ENCODE measurements at regions not wholly inside any gene's neighbourhood (a gene's known extent, or its start where the extent isn't known, plus 50 kb on each side); places are given as distances from the start of the nearest gene placed in this dataset.

DNA sequence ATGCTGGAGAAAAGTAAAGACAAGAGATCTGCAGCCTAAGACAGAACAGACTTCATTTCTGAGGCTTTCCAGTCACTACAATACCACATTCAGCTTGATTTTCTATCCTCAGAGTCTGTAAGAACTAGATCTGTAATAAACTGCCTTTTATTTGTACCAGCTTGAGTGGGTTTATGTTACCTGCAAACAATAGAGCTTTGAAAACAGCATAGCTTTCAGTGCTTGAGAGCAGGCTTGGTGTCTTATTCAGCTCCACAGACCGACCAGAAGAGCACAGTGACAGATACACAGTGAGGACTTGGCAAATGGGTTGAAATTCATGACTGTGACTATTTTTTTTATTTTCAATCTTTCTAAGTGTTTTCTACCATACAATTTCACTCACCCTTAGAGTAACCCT is 207.8 kb upstream of the OTX2 start:
- DNase-seq (ENCODE audit: low read depth, low spot score) (no peak), ATAC-seq (no peak)
- no peaks in the 10 kb centered on the region for H3K27me3 ChIP-seq (ENCODE audit: control insufficient read depth, insufficient read depth, low read length)
- BruUV-seq (replicated peaks) = no TSS peak
- H3K4me1 ChIP-seq (ENCODE audit: control insufficient read depth, insufficient read depth, low read length) = no peaks in the 10 kb centered on the region
- H3K9me3 ChIP-seq (ENCODE audit: control insufficient read depth, insufficient read depth, low read depth, low read length) = no peaks in the 10 kb centered on the region
- in situ Hi-C loops (cut with HindIII; ENCODE audit: low pct_unique_long_range_greater_than_20kb, low sequenced_read_pairs) = no loop called here
- intact Hi-C loops (cut with micrococcal nuclease; ENCODE audit: unreplicated experiment) = no loop called here
- H3K36me3 ChIP-seq (ENCODE audit: control insufficient read depth, insufficient read depth, low read length) = no peaks in the 10 kb centered on the region
- CTCF ChIA-PET = no interaction called here
- TF ChIP-seq TCF7L2 (IDR thresholded peaks at IDR 0.05; ENCODE audit: low read depth, low read length) (no peak), POLR2AphosphoS5 (IDR thresholded peaks at IDR 0.05; ENCODE audit: low read depth, low read length) (no peak), SIN3A (IDR thresholded peaks at IDR 0.05; ENCODE audit: borderline replicate concordance, insufficient read depth, low read depth, low read length) (no peak)
- TF ChIP-seq, protein P1, sequence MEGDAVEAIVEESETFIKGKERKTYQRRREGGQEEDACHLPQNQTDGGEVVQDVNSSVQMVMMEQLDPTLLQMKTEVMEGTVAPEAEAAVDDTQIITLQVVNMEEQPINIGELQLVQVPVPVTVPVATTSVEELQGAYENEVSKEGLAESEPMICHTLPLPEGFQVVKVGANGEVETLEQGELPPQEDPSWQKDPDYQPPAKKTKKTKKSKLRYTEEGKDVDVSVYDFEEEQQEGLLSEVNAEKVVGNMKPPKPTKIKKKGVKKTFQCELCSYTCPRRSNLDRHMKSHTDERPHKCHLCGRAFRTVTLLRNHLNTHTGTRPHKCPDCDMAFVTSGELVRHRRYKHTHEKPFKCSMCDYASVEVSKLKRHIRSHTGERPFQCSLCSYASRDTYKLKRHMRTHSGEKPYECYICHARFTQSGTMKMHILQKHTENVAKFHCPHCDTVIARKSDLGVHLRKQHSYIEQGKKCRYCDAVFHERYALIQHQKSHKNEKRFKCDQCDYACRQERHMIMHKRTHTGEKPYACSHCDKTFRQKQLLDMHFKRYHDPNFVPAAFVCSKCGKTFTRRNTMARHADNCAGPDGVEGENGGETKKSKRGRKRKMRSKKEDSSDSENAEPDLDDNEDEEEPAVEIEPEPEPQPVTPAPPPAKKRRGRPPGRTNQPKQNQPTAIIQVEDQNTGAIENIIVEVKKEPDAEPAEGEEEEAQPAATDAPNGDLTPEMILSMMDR (IDR thresholded peaks at IDR 0.05) = no peak
- TF ChIP-seq, protein P2, sequence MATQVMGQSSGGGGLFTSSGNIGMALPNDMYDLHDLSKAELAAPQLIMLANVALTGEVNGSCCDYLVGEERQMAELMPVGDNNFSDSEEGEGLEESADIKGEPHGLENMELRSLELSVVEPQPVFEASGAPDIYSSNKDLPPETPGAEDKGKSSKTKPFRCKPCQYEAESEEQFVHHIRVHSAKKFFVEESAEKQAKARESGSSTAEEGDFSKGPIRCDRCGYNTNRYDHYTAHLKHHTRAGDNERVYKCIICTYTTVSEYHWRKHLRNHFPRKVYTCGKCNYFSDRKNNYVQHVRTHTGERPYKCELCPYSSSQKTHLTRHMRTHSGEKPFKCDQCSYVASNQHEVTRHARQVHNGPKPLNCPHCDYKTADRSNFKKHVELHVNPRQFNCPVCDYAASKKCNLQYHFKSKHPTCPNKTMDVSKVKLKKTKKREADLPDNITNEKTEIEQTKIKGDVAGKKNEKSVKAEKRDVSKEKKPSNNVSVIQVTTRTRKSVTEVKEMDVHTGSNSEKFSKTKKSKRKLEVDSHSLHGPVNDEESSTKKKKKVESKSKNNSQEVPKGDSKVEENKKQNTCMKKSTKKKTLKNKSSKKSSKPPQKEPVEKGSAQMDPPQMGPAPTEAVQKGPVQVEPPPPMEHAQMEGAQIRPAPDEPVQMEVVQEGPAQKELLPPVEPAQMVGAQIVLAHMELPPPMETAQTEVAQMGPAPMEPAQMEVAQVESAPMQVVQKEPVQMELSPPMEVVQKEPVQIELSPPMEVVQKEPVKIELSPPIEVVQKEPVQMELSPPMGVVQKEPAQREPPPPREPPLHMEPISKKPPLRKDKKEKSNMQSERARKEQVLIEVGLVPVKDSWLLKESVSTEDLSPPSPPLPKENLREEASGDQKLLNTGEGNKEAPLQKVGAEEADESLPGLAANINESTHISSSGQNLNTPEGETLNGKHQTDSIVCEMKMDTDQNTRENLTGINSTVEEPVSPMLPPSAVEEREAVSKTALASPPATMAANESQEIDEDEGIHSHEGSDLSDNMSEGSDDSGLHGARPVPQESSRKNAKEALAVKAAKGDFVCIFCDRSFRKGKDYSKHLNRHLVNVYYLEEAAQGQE (IDR thresholded peaks at IDR 0.05; ENCODE audit: insufficient read depth in 1 of 2, low read depth in 2 of 2, low read length in 1 of 2) = no peak
- POLR2A ChIA-PET = no interaction called here
- no peak overlapping the region for H3K27ac ChIP-seq (ENCODE audit: low read length)
- no peak overlapping the region for H3K4me3 ChIP-seq (ENCODE audit: low read depth in 2 of 2, low read length in 2 of 2)

DNA sequence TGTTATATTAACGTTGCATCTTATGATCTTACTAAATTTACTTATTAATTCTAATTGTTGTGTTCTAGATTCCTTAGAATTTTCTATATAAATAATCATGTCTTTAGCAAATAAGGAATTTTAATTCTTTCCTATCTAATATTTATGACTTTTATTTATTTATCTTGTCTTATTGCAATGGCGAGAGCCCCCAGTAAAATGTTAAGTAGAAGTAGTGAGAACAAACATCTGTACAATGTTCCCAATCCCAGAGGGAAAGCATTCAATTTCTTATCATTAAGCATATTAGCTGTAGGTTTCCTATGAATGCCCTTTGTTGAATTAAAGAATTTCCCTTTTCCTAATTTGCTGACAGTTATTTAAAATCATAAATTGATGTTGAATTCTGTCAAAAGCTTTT is 203.7 kb upstream of the OTX2 start:
- POLR2A ChIA-PET = no interaction called here
- no TSS peak for BruUV-seq (replicated peaks)
- intact Hi-C loops (cut with micrococcal nuclease; ENCODE audit: unreplicated experiment) (no loop called here), in situ Hi-C loops (cut with HindIII; ENCODE audit: low pct_unique_long_range_greater_than_20kb, low sequenced_read_pairs) (no loop called here)
- H3K9me3 ChIP-seq (ENCODE audit: control insufficient read depth, insufficient read depth, low read depth, low read length) = no peaks in the 10 kb centered on the region
- CTCF ChIA-PET = no interaction called here
- H3K4me1 ChIP-seq (ENCODE audit: control insufficient read depth, insufficient read depth, low read length) = no peaks in the 10 kb centered on the region
- H3K4me3 ChIP-seq (ENCODE audit: low read depth in 2 of 2, low read length in 2 of 2) = no peak overlapping the region
- DNase-seq (ENCODE audit: low read depth, low spot score) = no peak
- H3K27ac ChIP-seq (ENCODE audit: low read length) = no peak overlapping the region
- ATAC-seq = no peak
- no peaks in the 10 kb centered on the region for H3K27me3 ChIP-seq (ENCODE audit: control insufficient read depth, insufficient read depth, low read length)
- TF ChIP-seq POLR2AphosphoS5 (IDR thresholded peaks at IDR 0.05; ENCODE audit: low read depth, low read length) = no peak
- TF ChIP-seq, protein P1 (IDR thresholded peaks at IDR 0.05) = no peak
- TF ChIP-seq TCF7L2 (IDR thresholded peaks at IDR 0.05; ENCODE audit: low read depth, low read length) = no peak
- TF ChIP-seq, protein P2 (IDR thresholded peaks at IDR 0.05; ENCODE audit: insufficient read depth in 1 of 2, low read depth in 2 of 2, low read length in 1 of 2) = no peak
- TF ChIP-seq SIN3A (IDR thresholded peaks at IDR 0.05; ENCODE audit: borderline replicate concordance, insufficient read depth, low read depth, low read length) = no peak
- H3K36me3 ChIP-seq (ENCODE audit: control insufficient read depth, insufficient read depth, low read length) = no peaks in the 10 kb centered on the region
